CD4-positive, alpha-beta memory T cell (primary cell): ENCODE measurements at regions not wholly inside any gene's neighbourhood (a gene's known extent, or its start where the extent isn't known, plus 50 kb on each side); places are given as distances from the start of the nearest gene placed in this dataset.

Experiments used
- CTCF ChIA-PET: fragments of 350-600 bp; sonication (Branson Sonifier 250); formaldehyde crosslinking; loops from one replicate; lab custom pipeline; 2021; ENCODE audit warnings: inconsistent platforms; ENCODE audit not compliant: partially characterized antibody; lab: Charles Lee
- POLR2A ChIA-PET: fragments of 350-600 bp; sonication (Branson Sonifier 250); formaldehyde crosslinking; loops from one replicate; lab custom pipeline; 2021; ENCODE audit not compliant: partially characterized antibody; lab: Charles Lee
- DNase-seq, 5 donors: peaks; one replicate each; pipeline versions ENCODE4 v3.0.0 to v3.0.0-alpha.2; 2020 to 2022; ENCODE audit warnings: mixed read lengths in 1 of 5
- H3K27ac ChIP-seq: one replicate; pipeline ENCODE4 v1.7.0; 2013; ENCODE audit warnings: low read depth, low read length
- H3K27me3 ChIP-seq: 2 replicates; pipeline ENCODE4 v1.7.0; 2013; ENCODE audit warnings: mild to moderate bottlenecking, low read length, moderate library complexity; ENCODE audit not compliant: insufficient read depth
- H3K36me3 ChIP-seq: 2 replicates; pipeline ENCODE4 v1.7.0; 2013; ENCODE audit warnings: mild to moderate bottlenecking, low read length, moderate library complexity; ENCODE audit not compliant: insufficient read depth
- H3K4me1 ChIP-seq: 2 replicates; pipeline ENCODE4 v1.7.0; 2013; ENCODE audit warnings: mild to moderate bottlenecking, low read length, moderate library complexity; ENCODE audit not compliant: insufficient read depth
- H3K4me3 ChIP-seq, 2 donors: one replicate each; pipeline ENCODE4 v1.7.0; 2013; ENCODE audit warnings: low read length in 2 of 2, mild to moderate bottlenecking in 1 of 2
- H3K9me3 ChIP-seq, 2 donors: one replicate each; pipeline ENCODE4 v1.7.0; 2013; ENCODE audit warnings: low read length in 2 of 2, control low read depth in 1 of 2; ENCODE audit not compliant: control insufficient read depth in 1 of 2
- H3K27ac Mint-ChIP-seq, 7 donors: one replicate each; pipeline ENCODE4 v1.8.0; 2020 to 2021; ENCODE audit warnings: mixed read lengths in 7 of 7, mild to moderate bottlenecking in 6 of 7, inconsistent platforms in 3 of 7, moderate library complexity in 3 of 7
- H3K27me3 Mint-ChIP-seq, 2 donors: one replicate each; pipeline ENCODE4 v1.8.0; 2020 to 2021; ENCODE audit warnings: mixed read lengths in 2 of 2
- H3K36me3 Mint-ChIP-seq, 2 donors: one replicate each; pipeline ENCODE4 v1.8.0; 2020 to 2021; ENCODE audit warnings: mixed read lengths in 2 of 2, inconsistent platforms in 1 of 2, mild to moderate bottlenecking in 1 of 2
- H3K4me1 Mint-ChIP-seq, 4 donors: one replicate each; pipeline ENCODE4 v1.8.0; 2020 to 2021; ENCODE audit warnings: mixed read lengths in 4 of 4, mild to moderate bottlenecking in 1 of 4
- H3K4me3 Mint-ChIP-seq, 8 donors: one replicate each; pipeline ENCODE4 v1.8.0; 2020 to 2021; ENCODE audit warnings: mixed read lengths in 8 of 8, mild to moderate bottlenecking in 7 of 8, moderate library complexity in 6 of 8, inconsistent platforms in 3 of 8
- H3K9me3 Mint-ChIP-seq, 8 donors: one replicate each; pipeline ENCODE4 v1.8.0; 2020 to 2021; ENCODE audit warnings: mixed read lengths in 8 of 8, mild to moderate bottlenecking in 5 of 8, inconsistent platforms in 3 of 8, moderate library complexity in 1 of 8
- intact Hi-C: fragments of 100-400 bp; cut with micrococcal nuclease; formaldehyde crosslinking; loops from one replicate; pipeline ENCODE4 v1.15.1; 2023

DNA sequence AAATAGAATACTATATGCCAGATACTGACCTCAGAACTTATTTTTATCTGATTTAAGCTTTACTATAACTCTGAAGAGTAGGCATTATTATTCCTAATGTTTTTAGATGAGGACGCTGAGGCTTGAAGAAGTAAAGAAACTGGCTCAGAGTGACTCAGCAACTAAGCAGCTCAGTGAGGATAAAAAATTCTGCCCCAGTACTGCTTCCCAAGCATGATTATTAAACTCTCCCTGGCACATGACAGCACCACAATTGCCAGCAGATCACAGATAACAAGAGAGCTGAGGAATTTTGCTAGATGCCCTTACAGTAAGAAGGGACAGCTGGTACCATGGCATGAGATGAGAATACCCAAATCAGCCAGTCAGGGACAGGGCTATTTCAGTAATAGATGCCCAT, 219.4 kb downstream of the NKX6-1 start:
- ChIA-PET POLR2A (no interaction called here), CTCF (no interaction called here)
- no peaks in the 10 kb centered on the region for H3K4me1 ChIP-seq
- DNase-seq: no peak
- Mint-ChIP-seq H3K27ac (no peak overlapping the region), H3K4me3 (no peak overlapping the region), H3K36me3 (no peaks in the 10 kb centered on the region), H3K9me3 (peaks cover 0 to 1% (median 0%) of the 10 kb centered on the region in 8 donors), H3K27me3 (no peaks in the 10 kb centered on the region), H3K4me1 (no peaks in the 10 kb centered on the region)
- no peaks in the 10 kb centered on the region for H3K9me3 ChIP-seq
- intact Hi-C loops: no loop called here
- no peak overlapping the region for H3K4me3 ChIP-seq
- H3K36me3 ChIP-seq: no peaks in the 10 kb centered on the region
- H3K27ac ChIP-seq: no peak overlapping the region
- no peaks in the 10 kb centered on the region for H3K27me3 ChIP-seq

DNA sequence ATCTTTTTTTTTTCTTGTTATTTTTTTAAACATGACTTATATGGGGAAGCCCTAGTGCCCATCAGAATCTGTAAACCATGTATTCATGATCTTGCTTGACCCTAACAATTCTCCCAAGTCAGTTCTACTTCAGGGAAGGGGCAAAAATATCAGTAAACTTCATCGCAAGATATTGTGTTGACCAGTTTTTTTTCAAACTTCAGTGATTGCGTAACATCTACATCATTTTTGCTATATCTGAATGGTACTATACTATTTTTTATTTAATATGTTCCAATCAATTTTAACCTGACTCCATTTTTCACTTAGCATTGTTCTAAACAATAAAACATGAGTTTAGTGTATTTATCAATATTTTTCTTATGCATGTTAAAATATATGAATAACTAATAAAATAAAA, 221.2 kb downstream of the NKX6-1 start:
- POLR2A ChIA-PET: no interaction called here
- H3K36me3 Mint-ChIP-seq: no peaks in the 10 kb centered on the region
- intact Hi-C loops: no loop called here

DNA sequence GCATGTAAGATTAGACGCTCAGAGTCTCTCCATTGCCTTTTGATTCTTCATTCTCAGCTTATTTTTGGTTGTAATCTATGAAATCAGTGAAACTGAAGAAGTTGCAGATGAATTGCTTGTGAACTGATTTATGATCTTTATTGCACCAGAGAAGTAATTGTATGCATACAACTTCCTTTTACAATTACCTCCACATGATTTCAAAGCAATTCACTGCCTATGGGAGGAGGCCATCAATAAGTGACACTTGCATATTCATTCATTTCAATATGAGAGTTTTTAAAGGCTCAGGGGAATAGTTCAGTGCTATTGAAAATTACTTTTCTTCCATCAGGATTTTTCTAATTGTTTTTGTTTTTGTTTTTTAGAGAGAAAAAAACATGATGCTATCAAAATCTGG, 222.3 kb downstream of the NKX6-1 start:
- H3K36me3 ChIP-seq: no peaks in the 10 kb centered on the region
- H3K9me3 Mint-ChIP-seq: peaks cover 0 to 1% (median 0%) of the 10 kb centered on the region in 8 donors
- no peak overlapping the region for H3K4me3 ChIP-seq
- no peaks in the 10 kb centered on the region for H3K4me1 ChIP-seq
- DNase-seq: no peak
- no peaks in the 10 kb centered on the region for H3K9me3 ChIP-seq
- ChIA-PET POLR2A (no interaction called here), CTCF (no interaction called here)
- no peaks in the 10 kb centered on the region for H3K27me3 Mint-ChIP-seq
- no peaks in the 10 kb centered on the region for H3K36me3 Mint-ChIP-seq
- no peak overlapping the region for H3K4me3 Mint-ChIP-seq
- no peak overlapping the region for H3K27ac Mint-ChIP-seq
- intact Hi-C loops: no loop called here
- H3K27ac ChIP-seq: no peak overlapping the region
- no peaks in the 10 kb centered on the region for H3K4me1 Mint-ChIP-seq
- no peaks in the 10 kb centered on the region for H3K27me3 ChIP-seq

More for the DNA sequence above, 221.2 kb downstream of the NKX6-1 start:
- DNase-seq: no peak
- Histone ChIP-seq H3K4me1 (no peaks in the 10 kb centered on the region), H3K36me3 (no peaks in the 10 kb centered on the region), H3K9me3 (no peaks in the 10 kb centered on the region), H3K27me3 (no peaks in the 10 kb centered on the region), H3K27ac (no peak overlapping the region), H3K4me3 (no peak overlapping the region)
- no peak overlapping the region for H3K27ac Mint-ChIP-seq
- H3K4me3 Mint-ChIP-seq: no peak overlapping the region
- H3K4me1 Mint-ChIP-seq: no peaks in the 10 kb centered on the region
- CTCF ChIA-PET: no interaction called here
- peaks cover 0 to 1% (median 0%) of the 10 kb centered on the region in 8 donors for H3K9me3 Mint-ChIP-seq
- H3K27me3 Mint-ChIP-seq: no peaks in the 10 kb centered on the region

DNA sequence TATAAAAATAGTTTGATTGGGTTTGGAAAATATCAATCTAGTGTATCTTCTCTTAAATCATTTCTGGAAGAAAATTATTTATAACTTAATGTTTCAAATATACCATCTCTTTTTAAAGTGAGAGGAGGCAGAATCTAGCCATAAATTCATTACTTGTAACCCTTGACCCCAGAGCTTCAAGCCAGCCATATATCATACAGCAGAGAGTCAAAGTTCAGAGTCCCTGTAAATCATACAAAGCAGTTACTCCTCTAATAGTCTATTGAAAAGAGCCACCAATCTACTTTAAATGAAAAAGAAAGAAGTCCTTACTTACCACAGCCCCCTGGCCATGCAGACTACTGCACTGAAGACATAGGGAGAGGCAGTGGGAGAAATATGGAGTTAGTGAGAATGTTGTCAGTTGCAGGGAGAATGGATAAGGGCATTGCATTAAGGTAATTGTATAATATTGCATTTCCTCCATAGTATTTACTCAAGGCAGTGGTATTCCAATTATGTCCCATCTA, 229.5 kb downstream of the NKX6-1 start:
- no peak overlapping the region for H3K4me3 ChIP-seq
- Mint-ChIP-seq H3K27me3 (no peaks in the 10 kb centered on the region), H3K36me3 (no peaks in the 10 kb centered on the region), H3K4me1 (no peaks in the 10 kb centered on the region), H3K4me3 (no peak overlapping the region), H3K9me3 (peaks cover 0 to 3% (median 0%) of the 10 kb centered on the region in 8 donors), H3K27ac (no peak overlapping the region)
- no peaks in the 10 kb centered on the region for H3K36me3 ChIP-seq
- DNase-seq: no peak
- no peaks in the 10 kb centered on the region for H3K27me3 ChIP-seq
- CTCF ChIA-PET: no interaction called here
- no peaks in the 10 kb centered on the region for H3K4me1 ChIP-seq
- POLR2A ChIA-PET: no interaction called here
- no peak overlapping the region for H3K27ac ChIP-seq
- intact Hi-C loops: no loop called here
- H3K9me3 ChIP-seq: no peaks in the 10 kb centered on the region

DNA sequence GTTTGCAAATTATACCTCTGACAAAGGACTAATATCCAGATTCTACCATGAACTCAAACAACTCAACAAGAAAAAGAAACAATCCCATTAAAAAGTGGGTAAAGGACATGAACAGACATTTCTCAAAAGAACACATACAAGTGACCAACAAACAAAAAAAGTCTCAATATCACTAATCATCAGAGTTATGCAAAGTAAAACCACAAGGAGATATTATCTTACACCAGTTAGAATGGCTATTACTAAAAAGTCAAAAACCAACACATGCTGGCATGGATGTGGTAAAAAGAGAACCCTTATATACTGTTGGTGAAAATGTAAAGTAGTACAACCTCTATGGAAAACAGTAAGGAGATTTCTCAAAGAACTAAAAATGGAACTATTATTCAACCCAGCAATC, 234.4 kb downstream of the NKX6-1 start:
- Histone ChIP-seq H3K27me3 (no peaks in the 10 kb centered on the region), H3K4me3 (no peak overlapping the region), H3K9me3 (peaks cover 0 to 5% of the 10 kb centered on the region in 2 donors), H3K27ac (no peak overlapping the region), H3K36me3 (no peaks in the 10 kb centered on the region), H3K4me1 (no peaks in the 10 kb centered on the region)
- CTCF ChIA-PET: no interaction called here
- Mint-ChIP-seq H3K4me1 (no peaks in the 10 kb centered on the region), H3K27me3 (no peaks in the 10 kb centered on the region), H3K4me3 (no peak overlapping the region), H3K9me3 (peaks cover 3 to 27% (median 21%) of the 10 kb centered on the region in 8 donors), H3K27ac (no peak overlapping the region), H3K36me3 (no peaks in the 10 kb centered on the region)
- no peak for DNase-seq
- intact Hi-C loops: no loop called here
- POLR2A ChIA-PET: no interaction called here

DNA sequence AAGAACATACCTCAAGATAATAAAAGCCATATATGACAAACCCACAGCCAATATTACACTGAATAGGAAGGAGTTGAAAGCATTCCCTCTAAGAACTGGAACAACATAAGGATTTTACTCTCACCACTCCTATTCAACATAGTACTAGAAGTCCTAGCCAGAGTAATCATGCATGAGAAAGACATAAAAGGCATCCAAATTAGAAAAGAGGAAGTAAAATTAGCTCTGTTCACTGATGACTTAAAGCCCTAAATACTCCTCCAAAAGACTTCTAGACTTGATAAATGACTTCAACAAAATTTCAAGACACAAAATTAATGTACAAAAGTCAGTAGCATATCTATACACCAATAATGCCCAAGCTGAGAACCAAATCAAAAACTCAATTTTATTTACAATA, 235.7 kb downstream of the NKX6-1 start:
- H3K36me3 Mint-ChIP-seq: no peaks in the 10 kb centered on the region
- peaks cover 3 to 37% (median 27%) of the 10 kb centered on the region in 8 donors for H3K9me3 Mint-ChIP-seq
- DNase-seq: no peak
- H3K27me3 Mint-ChIP-seq: no peaks in the 10 kb centered on the region
- ChIA-PET CTCF (no interaction called here), POLR2A (no interaction called here)
- H3K4me3 Mint-ChIP-seq: no peak overlapping the region
- Histone ChIP-seq H3K4me3 (no peak overlapping the region), H3K4me1 (no peaks in the 10 kb centered on the region), H3K36me3 (no peaks in the 10 kb centered on the region), H3K27ac (no peak overlapping the region), H3K9me3 (peaks cover 0 to 5% of the 10 kb centered on the region in 2 donors), H3K27me3 (no peaks in the 10 kb centered on the region)
- intact Hi-C loops: no loop called here
- H3K27ac Mint-ChIP-seq: no peak overlapping the region
- no peaks in the 10 kb centered on the region for H3K4me1 Mint-ChIP-seq

DNA sequence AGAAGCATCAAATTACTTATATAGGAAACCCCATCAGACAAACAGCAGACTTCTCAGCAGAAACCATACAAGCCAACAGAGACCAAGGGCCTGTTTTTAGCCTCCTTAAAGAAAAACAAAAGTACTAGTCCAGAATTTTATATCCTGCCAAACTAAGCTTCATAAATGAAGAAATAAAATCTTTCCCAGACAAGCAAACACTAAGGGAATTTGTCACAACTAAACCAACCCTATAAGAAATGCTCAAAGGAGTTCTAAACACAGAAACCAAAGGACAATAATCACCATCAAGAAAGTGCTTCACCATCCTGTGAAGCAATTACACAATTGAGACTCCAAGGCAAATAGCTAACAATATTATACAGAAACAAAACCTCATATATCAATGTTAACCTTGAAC, 238.6 kb downstream of the NKX6-1 start:
- H3K36me3 Mint-ChIP-seq: no peaks in the 10 kb centered on the region
- H3K27ac Mint-ChIP-seq: no peak overlapping the region
- Histone ChIP-seq H3K9me3 (peaks cover 0 to 5% of the 10 kb centered on the region in 2 donors), H3K27me3 (no peaks in the 10 kb centered on the region), H3K36me3 (no peaks in the 10 kb centered on the region), H3K4me3 (no peak overlapping the region), H3K27ac (no peak overlapping the region), H3K4me1 (no peaks in the 10 kb centered on the region)
- POLR2A ChIA-PET: no interaction called here
- no peaks in the 10 kb centered on the region for H3K4me1 Mint-ChIP-seq
- no peak overlapping the region for H3K4me3 Mint-ChIP-seq
- DNase-seq: no peak
- peaks cover 0 to 41% (median 27%) of the 10 kb centered on the region in 8 donors for H3K9me3 Mint-ChIP-seq
- CTCF ChIA-PET: no interaction called here
- intact Hi-C loops: no loop called here
- no peaks in the 10 kb centered on the region for H3K27me3 Mint-ChIP-seq
